Activated CD4-positive, alpha-beta memory T cell treated with anti-CD3 and anti-CD28 coated beads for 36 hours (primary cell): ENCODE measurements at regions not wholly inside any gene's neighbourhood (a gene's known extent, or its start where the extent isn't known, plus 50 kb on each side); places are given as distances from the start of the nearest gene placed in this dataset.

Experiments used
- CTCF ChIA-PET: fragments of 350-600 bp; sonication (Branson Sonifier 250); formaldehyde crosslinking; loops from one replicate; lab custom pipeline; 2021; ENCODE audit warnings: antibody characterized with exemption, inconsistent platforms; lab: Charles Lee
- POLR2A ChIA-PET: fragments of 350-600 bp; sonication (Branson Sonifier 250); formaldehyde crosslinking; loops from one replicate; lab custom pipeline; 2021; ENCODE audit warnings: antibody characterized with exemption; lab: Charles Lee
- DNase-seq: peaks from one replicate; pipeline ENCODE4 v3.0.0-alpha.2; 2020
- H3K27ac Mint-ChIP-seq: one replicate; pipeline ENCODE4 v1.8.0; 2021; ENCODE audit warnings: mixed read lengths
- H3K27me3 Mint-ChIP-seq: one replicate; pipeline ENCODE4 v1.8.0; 2021; ENCODE audit warnings: mixed read lengths
- H3K36me3 Mint-ChIP-seq: one replicate; pipeline ENCODE4 v1.8.0; 2021; ENCODE audit warnings: mixed read lengths
- H3K4me1 Mint-ChIP-seq: one replicate; pipeline ENCODE4 v1.8.0; 2021; ENCODE audit warnings: low read depth, mixed read lengths
- H3K4me3 Mint-ChIP-seq: one replicate; pipeline ENCODE4 v1.8.0; 2021; ENCODE audit warnings: mild to moderate bottlenecking, mixed read lengths
- H3K9me3 Mint-ChIP-seq: one replicate; pipeline ENCODE4 v1.8.0; 2021; ENCODE audit warnings: mixed read lengths
- intact Hi-C: fragments of 100-400 bp; cut with micrococcal nuclease; formaldehyde crosslinking; loops from one replicate; pipeline ENCODE4 v1.15.1; 2023

GRCh38 chr3:66618066-66618465, 117.2 kb upstream of the LRIG1 start:
- CTCF ChIA-PET, result interaction anchor here (1.2 to 1.6 kb wide), 2 partner anchors 204 to 210 kb away, joined by 3 to 5 read pairs; no protein-coding TSS in a partner anchor

GRCh38 chr3:66620296-66620695, 119.5 kb upstream of the LRIG1 start:
- Mint-ChIP-seq H3K36me3 (no peaks in the 10 kb centered on the region), H3K27me3 (no peaks in the 10 kb centered on the region), H3K27ac (no peak overlapping the region), H3K9me3 (no peaks in the 10 kb centered on the region), H3K4me3 (no peak overlapping the region), H3K4me1 (peaks cover 7% of the 10 kb centered on the region)
- ChIA-PET POLR2A (no interaction called here), CTCF (no interaction called here)
- intact Hi-C loops, result no loop called here
- DNase-seq, result no peak

More at GRCh38 chr3:66618066-66618465, 117.2 kb upstream of the LRIG1 start:
- no peaks in the 10 kb centered on the region for H3K9me3 Mint-ChIP-seq
- H3K36me3 Mint-ChIP-seq, result no peaks in the 10 kb centered on the region
- POLR2A ChIA-PET, result interaction anchor here (1.2 kb wide), 1 partner anchor 14 kb away, joined by 3 read pairs; no protein-coding TSS in a partner anchor
- H3K4me1 Mint-ChIP-seq, result peaks cover 12% of the 10 kb centered on the region
- intact Hi-C loops, result no loop called here
- no peak for DNase-seq
- no peaks in the 10 kb centered on the region for H3K27me3 Mint-ChIP-seq
- H3K27ac Mint-ChIP-seq, result no peak overlapping the region
- no peak overlapping the region for H3K4me3 Mint-ChIP-seq

GRCh38 chr3:66622756-66623457, 122.1 kb upstream of the LRIG1 start:
- POLR2A ChIA-PET, result no interaction called here
- Mint-ChIP-seq H3K27ac (no peak overlapping the region), H3K27me3 (no peaks in the 10 kb centered on the region), H3K4me3 (no peak overlapping the region), H3K4me1 (no peaks in the 10 kb centered on the region), H3K36me3 (no peaks in the 10 kb centered on the region), H3K9me3 (no peaks in the 10 kb centered on the region)
- CTCF ChIA-PET, result no interaction called here
- intact Hi-C loops, result no loop called here
- DNase-seq, result no peak

GRCh38 chr3:66625505-66626216, 124.8 kb upstream of the LRIG1 start:
- ChIA-PET CTCF (no interaction called here), POLR2A (no interaction called here)
- intact Hi-C loops, result no loop called here
- Mint-ChIP-seq H3K4me3 (no peak overlapping the region), H3K27me3 (no peaks in the 10 kb centered on the region), H3K4me1 (no peaks in the 10 kb centered on the region), H3K9me3 (no peaks in the 10 kb centered on the region), H3K36me3 (no peaks in the 10 kb centered on the region), H3K27ac (no peak overlapping the region)
- no peak for DNase-seq

- ChIA-PET CTCF (no interaction called here), POLR2A (interaction anchor here (0.6 kb wide), 1 partner anchor 9 kb away, joined by 6 read pairs; no protein-coding TSS in a partner anchor)
- DNase-seq, result no peak
- H3K36me3 Mint-ChIP-seq, result no peaks in the 10 kb centered on the region
- no peak overlapping the region for H3K4me3 Mint-ChIP-seq
- H3K27ac Mint-ChIP-seq, result no peak overlapping the region
- no peaks in the 10 kb centered on the region for H3K4me1 Mint-ChIP-seq
- intact Hi-C loops, result no loop called here
- no peaks in the 10 kb centered on the region for H3K9me3 Mint-ChIP-seq
- no peaks in the 10 kb centered on the region for H3K27me3 Mint-ChIP-seq
Observed at GRCh38 chr3:66629150-66629981, 128.5 kb upstream of the LRIG1 start.

GRCh38 chr3:66629982-66630368, 129.2 kb upstream of the LRIG1 start:
- H3K36me3 Mint-ChIP-seq, result no peaks in the 10 kb centered on the region
- H3K4me3 Mint-ChIP-seq, result no peak overlapping the region
- POLR2A ChIA-PET, result interaction anchor here (0.6 kb wide), 1 partner anchor 8 kb away, joined by 6 read pairs; no protein-coding TSS in a partner anchor
- CTCF ChIA-PET, result no interaction called here
- DNase-seq, result no peak
- no peak overlapping the region for H3K27ac Mint-ChIP-seq
- no peaks in the 10 kb centered on the region for H3K27me3 Mint-ChIP-seq
- intact Hi-C loops, result no loop called here
- no peaks in the 10 kb centered on the region for H3K4me1 Mint-ChIP-seq
- no peaks in the 10 kb centered on the region for H3K9me3 Mint-ChIP-seq

- Mint-ChIP-seq H3K36me3 (no peaks in the 10 kb centered on the region), H3K4me1 (no peaks in the 10 kb centered on the region), H3K27ac (no peak overlapping the region), H3K9me3 (no peaks in the 10 kb centered on the region), H3K27me3 (no peaks in the 10 kb centered on the region), H3K4me3 (no peak overlapping the region)
- intact Hi-C loops, result no loop called here
- ChIA-PET POLR2A (interaction anchor here (0.6 kb wide), 1 partner anchor 104 kb away, joined by 4 read pairs; no protein-coding TSS in a partner anchor), CTCF (no interaction called here)
- DNase-seq, result no peak
Observed at GRCh38 chr3:66633402-66634381, 132.9 kb upstream of the LRIG1 start.

GRCh38 chr3:66638717-66639116, 137.9 kb upstream of the LRIG1 start:
- Mint-ChIP-seq H3K36me3 (no peaks in the 10 kb centered on the region), H3K4me1 (no peaks in the 10 kb centered on the region), H3K9me3 (no peaks in the 10 kb centered on the region), H3K27me3 (no peaks in the 10 kb centered on the region), H3K27ac (no peak overlapping the region), H3K4me3 (no peak overlapping the region)
- CTCF ChIA-PET, result no interaction called here
- POLR2A ChIA-PET, result interaction anchor here (0.6 kb wide), 1 partner anchor 9 kb away, joined by 6 read pairs; no protein-coding TSS in a partner anchor
- DNase-seq, result no peak
- intact Hi-C loops, result no loop called here

GRCh38 chr3:66639809-66640356, 139.1 kb upstream of the LRIG1 start:
- CTCF ChIA-PET, result no interaction called here
- POLR2A ChIA-PET, result no interaction called here
- DNase-seq, result no peak
- H3K27ac Mint-ChIP-seq, result no peak overlapping the region
- H3K36me3 Mint-ChIP-seq, result peaks cover 3% of the 10 kb centered on the region
- H3K27me3 Mint-ChIP-seq, result no peaks in the 10 kb centered on the region
- H3K9me3 Mint-ChIP-seq, result peaks cover 9% of the 10 kb centered on the region
- H3K4me3 Mint-ChIP-seq, result no peak overlapping the region
- no peaks in the 10 kb centered on the region for H3K4me1 Mint-ChIP-seq
- intact Hi-C loops, result no loop called here

GRCh38 chr3:66642019-66642418, 141.2 kb upstream of the LRIG1 start:
- DNase-seq, result no peak
- no peaks in the 10 kb centered on the region for H3K4me1 Mint-ChIP-seq
- ChIA-PET POLR2A (no interaction called here), CTCF (no interaction called here)
- intact Hi-C loops, result no loop called here
- H3K36me3 Mint-ChIP-seq, result peaks cover 6% of the 10 kb centered on the region
- H3K27me3 Mint-ChIP-seq, result peaks cover 1% of the 10 kb centered on the region
- H3K27ac Mint-ChIP-seq, result no peak overlapping the region
- H3K4me3 Mint-ChIP-seq, result no peak overlapping the region
- H3K9me3 Mint-ChIP-seq, result peaks cover 14% of the 10 kb centered on the region

- ChIA-PET POLR2A (no interaction called here), CTCF (no interaction called here)
- H3K9me3 Mint-ChIP-seq, result peaks cover 14% of the 10 kb centered on the region
- intact Hi-C loops, result no loop called here
- H3K4me1 Mint-ChIP-seq, result no peaks in the 10 kb centered on the region
- peaks cover 6% of the 10 kb centered on the region for H3K36me3 Mint-ChIP-seq
- H3K4me3 Mint-ChIP-seq, result no peak overlapping the region
- no peak overlapping the region for H3K27ac Mint-ChIP-seq
- DNase-seq, result no peak
- peaks cover 2% of the 10 kb centered on the region for H3K27me3 Mint-ChIP-seq
Observed at GRCh38 chr3:66642484-66642883, 141.7 kb upstream of the LRIG1 start.
